SJSA1 (cell line): ENCODE measurements at regions not wholly inside any gene's neighbourhood (a gene's known extent, or its start where the extent isn't known, plus 50 kb on each side); places are given as distances from the start of the nearest gene placed in this dataset.
A peak's percentile ranks its signal among the peaks of the same experiment; 100 is the strongest.

ENCODE experiments used
- DNase-seq, 2 experiments: peaks; one replicate each; pipeline ENCODE4 v3.0.0-alpha.2; 2015 to 2020; ENCODE audit warnings: low spot score in 2 of 2, low read depth in 1 of 2
- H3K27ac ChIP-seq: fragments of 250-450 bp; sonication (Bioruptor Pico); 2 replicates; pipeline ENCODE4 v1.5.1; 2020; ENCODE audit warnings: mild to moderate bottlenecking, moderate library complexity
- H3K27me3 ChIP-seq: fragments of 250-450 bp; sonication (Bioruptor Pico); replicated peaks from 2 replicates; pipeline ENCODE4 v1.5.1; 2020; ENCODE audit warnings: mild to moderate bottlenecking, moderate library complexity
- H3K36me3 ChIP-seq: fragments of 250-450 bp; sonication (Bioruptor Pico); 2 replicates; pipeline ENCODE4 v1.5.1; 2020; ENCODE audit warnings: mild to moderate bottlenecking
- H3K4me1 ChIP-seq: fragments of 250-450 bp; sonication (Bioruptor Pico); replicated peaks from 2 replicates; pipeline ENCODE4 v1.6.1; 2021; ENCODE audit warnings: mild to moderate bottlenecking
- H3K4me3 ChIP-seq: fragments of 250-450 bp; sonication (Bioruptor Pico); 2 replicates; pipeline ENCODE4 v1.5.1; 2020; ENCODE audit warnings: mild to moderate bottlenecking
- H3K9me3 ChIP-seq: fragments of 250-450 bp; sonication (Bioruptor Pico); replicated peaks from 2 replicates; pipeline ENCODE4 v1.5.1; 2020; ENCODE audit warnings: mild to moderate bottlenecking

DNA sequence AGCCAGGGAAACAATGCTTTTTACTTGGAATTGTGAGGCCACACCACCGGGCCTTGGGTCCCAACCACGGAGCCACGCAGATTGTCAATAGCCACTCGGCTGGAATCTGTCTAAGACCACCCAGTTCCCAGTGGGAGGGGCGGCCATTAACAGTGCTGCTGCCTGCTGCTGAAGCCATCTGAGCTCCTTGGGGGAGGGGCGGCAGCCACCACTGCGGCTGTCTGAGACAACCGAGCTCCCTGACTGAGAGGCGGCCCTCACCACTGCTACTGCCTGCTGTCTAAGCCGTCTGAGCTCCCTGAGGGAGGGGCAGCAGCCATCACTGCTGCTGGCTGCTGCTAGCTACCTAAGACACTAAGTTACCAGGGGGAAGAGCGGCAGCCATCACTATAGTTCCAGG lies 64.3 kb downstream of the DMRTA2 start:
- no peak for DNase-seq
- peaks cover 20% of the 10 kb centered on the region for H3K27me3 ChIP-seq
- H3K9me3 ChIP-seq: 0 out of 2 replicates have a peak, but pooled peaks cover 2% of the 10 kb centered on the region
- H3K36me3 ChIP-seq: no peaks in the 10 kb centered on the region
- no peak overlapping the region for H3K27ac ChIP-seq
- H3K4me1 ChIP-seq: no peaks in the 10 kb centered on the region
- no peak overlapping the region for H3K4me3 ChIP-seq

GRCh38 chr1:50357186-50357585 lies 66.1 kb downstream of the DMRTA2 start:
- Histone ChIP-seq H3K4me1 (no peaks in the 10 kb centered on the region), H3K36me3 (no peaks in the 10 kb centered on the region), H3K4me3 (no peak overlapping the region), H3K9me3 (0 out of 2 replicates have a peak, but pooled peaks cover 2% of the 10 kb centered on the region), H3K27ac (no peak overlapping the region), H3K27me3 (peaks cover 20% of the 10 kb centered on the region)
- DNase-seq: no peak

DNA sequence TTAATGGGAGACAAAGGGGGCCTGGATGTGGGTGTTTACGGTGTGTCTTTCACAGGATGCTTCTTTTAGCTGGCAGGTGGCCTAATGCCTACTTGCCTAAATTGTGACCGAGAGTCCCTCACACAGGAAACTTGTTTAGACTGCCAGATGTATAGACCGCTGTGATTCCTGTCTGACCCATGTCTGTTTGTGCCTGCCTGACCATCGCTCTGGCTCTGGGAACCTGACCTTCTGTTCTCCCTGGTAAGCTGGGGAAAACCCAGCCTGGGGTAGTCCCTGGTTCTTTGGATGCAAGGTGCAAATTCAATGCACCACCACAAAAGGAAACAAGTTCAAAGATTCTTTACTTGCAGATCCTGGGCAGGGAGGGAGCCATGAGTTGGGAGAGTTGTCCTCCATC lies 68.4 kb downstream of the DMRTA2 start:
- Histone ChIP-seq H3K27me3 (peaks cover 20% of the 10 kb centered on the region), H3K36me3 (no peaks in the 10 kb centered on the region), H3K4me1 (no peaks in the 10 kb centered on the region), H3K4me3 (no peak overlapping the region), H3K27ac (no peak overlapping the region), H3K9me3 (0 out of 2 replicates have a peak, but pooled peaks cover 2% of the 10 kb centered on the region)
- no peak for DNase-seq

- H3K4me3 ChIP-seq: no peak overlapping the region
- H3K36me3 ChIP-seq: no peaks in the 10 kb centered on the region
- no peaks in the 10 kb centered on the region for H3K4me1 ChIP-seq
- H3K9me3 ChIP-seq: no peaks in the 10 kb centered on the region
- H3K27me3 ChIP-seq: peaks cover 27% of the 10 kb centered on the region
- H3K27ac ChIP-seq: no peak overlapping the region
- no peak for DNase-seq
Measured at GRCh38 chr1:50352428-50352827, 70.8 kb downstream of the DMRTA2 start.

GRCh38 chr1:50350868-50351267 lies 72.4 kb downstream of the DMRTA2 start:
- Histone ChIP-seq H3K36me3 (no peaks in the 10 kb centered on the region), H3K9me3 (no peaks in the 10 kb centered on the region), H3K27ac (no peak overlapping the region), H3K27me3 (peaks cover 24% of the 10 kb centered on the region), H3K4me3 (no peak overlapping the region), H3K4me1 (no peaks in the 10 kb centered on the region)
- DNase-seq: no peak

DNA sequence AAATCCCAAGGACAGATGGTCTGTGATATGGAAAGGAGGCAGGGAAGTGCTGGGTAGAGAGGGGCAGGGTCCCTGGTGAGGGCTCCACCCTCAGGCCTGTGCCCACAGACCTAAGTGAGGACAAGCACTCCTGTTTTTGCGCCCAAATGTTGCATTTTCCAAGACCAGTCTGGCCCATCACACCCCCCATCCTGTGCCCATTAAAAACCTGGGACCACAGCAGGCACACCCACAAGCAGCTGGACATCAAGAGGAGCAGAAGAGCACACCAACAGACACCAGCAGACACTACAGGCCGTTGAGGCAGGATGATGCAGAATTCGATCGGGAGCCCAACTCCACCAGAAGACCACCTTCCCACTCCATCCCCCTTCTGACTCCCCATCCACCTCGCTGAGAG lies 72.8 kb downstream of the DMRTA2 start:
- Histone ChIP-seq H3K27ac (no peak overlapping the region), H3K27me3 (peaks cover 20% of the 10 kb centered on the region), H3K36me3 (no peaks in the 10 kb centered on the region), H3K4me1 (no peaks in the 10 kb centered on the region), H3K9me3 (no peaks in the 10 kb centered on the region), H3K4me3 (no peak overlapping the region)
- no peak for DNase-seq

- DNase-seq: no peak
- Histone ChIP-seq H3K4me1 (no peaks in the 10 kb centered on the region), H3K4me3 (no peak overlapping the region), H3K27ac (no peak overlapping the region), H3K27me3 (peaks cover 12% of the 10 kb centered on the region), H3K9me3 (no peaks in the 10 kb centered on the region), H3K36me3 (no peaks in the 10 kb centered on the region)
Measured at GRCh38 chr1:50349242-50349565, 74.0 kb downstream of the DMRTA2 start.

GRCh38 chr1:50348449-50349241 lies 74.6 kb downstream of the DMRTA2 start:
- Histone ChIP-seq H3K36me3 (no peaks in the 10 kb centered on the region), H3K9me3 (no peaks in the 10 kb centered on the region), H3K27ac (no peak overlapping the region), H3K4me1 (no peaks in the 10 kb centered on the region), H3K27me3 (peaks cover 11% of the 10 kb centered on the region; the same call in 1 of the 2 replicates), H3K4me3 (no peak overlapping the region)
- peak in 1 of 2 experiments; percentile 62 for DNase-seq

- peaks cover 11% of the 10 kb centered on the region for H3K27me3 ChIP-seq
- no peak overlapping the region for H3K4me3 ChIP-seq
- no peak overlapping the region for H3K27ac ChIP-seq
- DNase-seq: no peak
- no peaks in the 10 kb centered on the region for H3K36me3 ChIP-seq
- no peaks in the 10 kb centered on the region for H3K4me1 ChIP-seq
- H3K9me3 ChIP-seq: no peaks in the 10 kb centered on the region
Measured at GRCh38 chr1:50347933-50348332, 75.3 kb downstream of the DMRTA2 start.

DNA sequence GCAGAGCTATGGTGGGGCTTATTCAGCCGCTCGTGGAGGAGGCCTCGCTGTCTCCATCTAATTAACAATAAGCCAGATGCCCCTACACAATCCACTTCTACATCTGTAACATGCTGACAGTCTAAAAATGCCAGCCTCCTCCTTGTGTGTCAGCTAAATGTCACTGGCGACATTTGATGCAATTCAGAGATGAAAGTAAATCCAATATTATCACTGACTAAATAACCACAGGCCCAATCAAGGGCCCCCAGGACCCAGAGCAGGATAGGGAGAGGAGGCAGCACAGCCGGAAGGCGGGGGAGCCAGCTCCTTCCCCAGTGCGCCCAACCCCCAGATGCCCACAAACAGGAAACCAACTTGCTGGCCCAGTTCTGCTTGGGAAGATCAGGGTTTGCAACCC lies 76.6 kb downstream of the DMRTA2 start:
- H3K36me3 ChIP-seq: no peaks in the 10 kb centered on the region
- no peaks in the 10 kb centered on the region for H3K9me3 ChIP-seq
- no peaks in the 10 kb centered on the region for H3K4me1 ChIP-seq
- H3K4me3 ChIP-seq: no peak overlapping the region
- peaks cover 11% of the 10 kb centered on the region for H3K27me3 ChIP-seq
- no peak for DNase-seq
- H3K27ac ChIP-seq: no peak overlapping the region

DNA sequence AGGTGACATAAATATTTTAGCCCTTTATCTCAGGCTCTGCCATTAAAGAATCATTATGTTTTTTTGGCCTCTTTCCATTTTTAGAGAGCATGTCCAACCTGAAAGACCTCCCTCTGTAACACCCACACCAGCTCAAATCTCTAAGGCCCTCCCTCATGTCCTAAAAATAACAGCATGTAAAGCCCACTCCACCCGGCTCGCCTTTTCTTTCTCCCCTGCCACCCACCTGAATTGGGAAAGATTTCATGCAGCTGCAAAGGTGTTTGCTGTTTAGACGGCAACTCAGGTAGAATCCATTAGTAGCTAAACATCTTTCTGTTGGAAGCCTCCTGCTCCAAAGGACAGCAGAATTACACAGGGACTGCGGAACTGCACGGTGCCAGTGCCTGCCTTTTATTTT lies 79.9 kb downstream of the DMRTA2 start:
- no peak for DNase-seq
- H3K36me3 ChIP-seq: no peaks in the 10 kb centered on the region
- H3K4me1 ChIP-seq: no peaks in the 10 kb centered on the region
- no peak overlapping the region for H3K27ac ChIP-seq
- H3K4me3 ChIP-seq: no peak overlapping the region
- H3K27me3 ChIP-seq: peaks cover 8% of the 10 kb centered on the region
- no peaks in the 10 kb centered on the region for H3K9me3 ChIP-seq

GRCh38 chr1:50342525-50342924 lies 80.7 kb downstream of the DMRTA2 start:
- Histone ChIP-seq H3K36me3 (no peaks in the 10 kb centered on the region), H3K4me1 (no peaks in the 10 kb centered on the region), H3K4me3 (no peak overlapping the region), H3K27me3 (peaks cover 11% of the 10 kb centered on the region; the same call in 1 of the 2 replicates), H3K9me3 (no peaks in the 10 kb centered on the region), H3K27ac (no peak overlapping the region)
- no peak for DNase-seq

GRCh38 chr1:50335036-50335435 lies 88.2 kb downstream of the DMRTA2 start:
- Histone ChIP-seq H3K36me3 (no peaks in the 10 kb centered on the region), H3K4me1 (peaks cover 8% of the 10 kb centered on the region), H3K27me3 (peaks cover 37% of the 10 kb centered on the region), H3K9me3 (no peaks in the 10 kb centered on the region), H3K27ac (no peak overlapping the region), H3K4me3 (no peak overlapping the region)
- no peak for DNase-seq

DNA sequence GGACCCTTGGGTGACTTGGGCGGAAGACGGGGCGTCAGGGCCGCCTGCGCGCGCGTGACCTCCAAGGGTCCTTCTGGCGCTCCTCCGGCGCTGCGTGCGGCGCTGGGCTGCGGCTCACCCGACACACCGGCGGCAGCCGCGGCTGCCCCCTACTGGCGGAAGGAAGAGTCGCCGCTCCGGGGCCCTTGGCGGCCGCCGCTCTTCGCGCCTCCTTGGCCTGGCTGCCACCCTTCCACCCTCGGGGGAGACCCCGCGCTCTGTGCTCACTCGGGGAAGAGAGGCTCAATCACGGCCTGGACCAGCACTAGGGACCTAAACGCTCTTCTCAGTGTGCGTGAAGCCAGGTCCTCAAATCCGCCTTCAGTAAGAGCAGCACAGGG lies 89.7 kb downstream of the DMRTA2 start:
- no peaks in the 10 kb centered on the region for H3K9me3 ChIP-seq
- peaks cover 8% of the 10 kb centered on the region for H3K4me1 ChIP-seq
- no peaks in the 10 kb centered on the region for H3K36me3 ChIP-seq
- H3K4me3 ChIP-seq: peak overlapping the region; percentile 11; the same call in 1 of the 2 replicates
- DNase-seq: peak in 1 of 2 experiments; percentile 43
- no peak overlapping the region for H3K27ac ChIP-seq
- peaks cover 36% of the 10 kb centered on the region for H3K27me3 ChIP-seq
